GM23248 (cell line): ENCODE measurements at regions not wholly inside any gene's neighbourhood (a gene's known extent, or its start where the extent isn't known, plus 50 kb on each side); places are given as distances from the start of the nearest gene placed in this dataset.
A peak's percentile ranks its signal among the peaks of the same experiment; 100 is the strongest.
"Not testable (repeated sequence)": the region's sequence is repeated elsewhere in the genome, so short reads cannot be mapped to it uniquely, and the experiment has no call there.

Source experiments
- DNase-seq: peaks from one replicate; pipeline ENCODE4 v3.0.0-alpha.2; 2015
- H2AFZ ChIP-seq: fragments of 200-600 bp; sonication (generic); 2 replicates; pipeline ENCODE4 v1.6.1; 2016; ENCODE audit warnings: antibody characterized with exemption
- H3F3A ChIP-seq: fragments of 200-600 bp; sonication (generic); 2 replicates; pipeline ENCODE4 v1.6.1; 2016; ENCODE audit warnings: mild to moderate bottlenecking, antibody characterized with exemption, mixed run types; ENCODE audit not compliant: insufficient read depth
- H3K27ac ChIP-seq: fragments of 200-600 bp; sonication (generic); 2 replicates; pipeline ENCODE4 v1.5.1; 2016; ENCODE audit warnings: mild to moderate bottlenecking
- H3K27me3 ChIP-seq: fragments of 200-600 bp; sonication (generic); replicated peaks from 2 replicates; pipeline ENCODE4 v1.6.1; 2016; ENCODE audit warnings: mild to moderate bottlenecking; ENCODE audit not compliant: insufficient read depth
- H3K36me3 ChIP-seq: fragments of 200-600 bp; sonication (generic); 2 replicates; pipeline ENCODE4 v1.6.1; 2016; ENCODE audit warnings: low read depth, mild to moderate bottlenecking
- H3K4me1 ChIP-seq: fragments of 200-600 bp; sonication (generic); 2 replicates; pipeline ENCODE4 v1.6.1; 2016; ENCODE audit warnings: mild to moderate bottlenecking; ENCODE audit not compliant: insufficient read depth
- H3K4me2 ChIP-seq: fragments of 200-600 bp; sonication (generic); one replicate; pipeline ENCODE4 v1.6.1; 2016; ENCODE audit warnings: mild to moderate bottlenecking; ENCODE audit not compliant: unreplicated experiment
- H3K4me3 ChIP-seq: fragments of 200-600 bp; sonication (generic); 2 replicates; pipeline ENCODE4 v1.5.1; 2016; ENCODE audit warnings: mild to moderate bottlenecking
- H3K79me2 ChIP-seq: fragments of 200-600 bp; sonication (generic); 2 replicates; pipeline ENCODE4 v1.6.1; 2016; ENCODE audit warnings: mild to moderate bottlenecking; ENCODE audit not compliant: insufficient read depth
- H3K9ac ChIP-seq: fragments of 200-600 bp; sonication (generic); 2 replicates; pipeline ENCODE4 v1.6.1; 2016; ENCODE audit warnings: mild to moderate bottlenecking
- H3K9me2 ChIP-seq: fragments of 200-600 bp; sonication (generic); 2 replicates; pipeline ENCODE4 v1.6.1; 2016; ENCODE audit warnings: mixed run types, mild to moderate bottlenecking, moderate library complexity; ENCODE audit not compliant: insufficient read depth
- H3K9me3 ChIP-seq: fragments of 200-600 bp; sonication (generic); one replicate; pipeline ENCODE4 v1.6.1; 2017; ENCODE audit warnings: low read depth
- H4K20me1 ChIP-seq: fragments of 200-600 bp; sonication (generic); 2 replicates; pipeline ENCODE4 v1.6.0; 2016; ENCODE audit not compliant: insufficient read depth
- EZH2 ChIP-seq: fragments of 200-600 bp; sonication (generic); IDR thresholded peaks from 2 replicates; pipeline ENCODE4 v1.6.1; 2018; ENCODE audit warnings: antibody characterized with exemption, mild to moderate bottlenecking; ENCODE audit not compliant: insufficient read depth, poor library complexity, severe bottlenecking
- EZH2phosphoT487 ChIP-seq: fragments of 200-600 bp; sonication (generic); IDR thresholded peaks from 2 replicates; pipeline ENCODE4 v1.6.1; 2018; ENCODE audit warnings: antibody characterized with exemption, moderate library complexity, mild to moderate bottlenecking, low read depth; ENCODE audit not compliant: insufficient read depth
- WGBS, 2 experiments: methylation state at CpG; one replicate each; pipeline ENCODE4 v1.1.6; 2015 to 2017; ENCODE audit warnings: low lambda C conversion rate in 2 of 2, low coverage in 1 of 2; ENCODE audit errors: missing lambda C conversion rate in 2 of 2; 5-methylcytosine and 5-hydroxymethylcytosine counted together
- in situ Hi-C: fragments of 300-500 bp; cut with MboI; formaldehyde crosslinking; loops from 2 replicates; pipeline ENCODE4 v1.15.0; 2020

- no peaks in the 10 kb centered on the region for H4K20me1 ChIP-seq
- WGBS, 2 experiments, result 29 to 30% methylated on average over 8 of the region's 8 CpGs
- H3K9ac ChIP-seq, result no peak overlapping the region
- no peak for DNase-seq
- no peak overlapping the region for H2AFZ ChIP-seq
- no peak for TF ChIP-seq EZH2phosphoT487
- no peak overlapping the region for H3K4me3 ChIP-seq
- no peaks in the 10 kb centered on the region for H3F3A ChIP-seq
- no peak overlapping the region for H3K27ac ChIP-seq
- no peaks in the 10 kb centered on the region for H3K4me1 ChIP-seq
- no peaks in the 10 kb centered on the region for H3K9me3 ChIP-seq
- no peaks in the 10 kb centered on the region for H3K9me2 ChIP-seq
- in situ Hi-C loops, result no loop called here
- no peaks in the 10 kb centered on the region for H3K36me3 ChIP-seq
- no peak overlapping the region for H3K4me2 ChIP-seq
- no peaks in the 10 kb centered on the region for H3K79me2 ChIP-seq
- peaks cover 21% of the 10 kb centered on the region; the same call in 1 of the 2 replicates for H3K27me3 ChIP-seq
Observed at GRCh38 chr14:55913324-55914025, 204.7 kb upstream of the PELI2 start.

GRCh38 chr14:55914771-55915170, 203.4 kb upstream of the PELI2 start:
- H3K4me3 ChIP-seq, result no peak overlapping the region
- H3K4me1 ChIP-seq, result no peaks in the 10 kb centered on the region
- no peaks in the 10 kb centered on the region for H3K9me2 ChIP-seq
- DNase-seq, result peak; percentile 7
- peaks cover 21% of the 10 kb centered on the region; the same call in 1 of the 2 replicates for H3K27me3 ChIP-seq
- H3K27ac ChIP-seq, result no peak overlapping the region
- in situ Hi-C loops, result no loop called here
- no peak overlapping the region for H3K9ac ChIP-seq
- H3F3A ChIP-seq, result no peaks in the 10 kb centered on the region
- no peaks in the 10 kb centered on the region for H3K79me2 ChIP-seq
- no peaks in the 10 kb centered on the region for H4K20me1 ChIP-seq
- no peaks in the 10 kb centered on the region for H3K9me3 ChIP-seq
- TF ChIP-seq EZH2phosphoT487 (no peak), EZH2 (no peak)
- no peak overlapping the region for H2AFZ ChIP-seq
- H3K36me3 ChIP-seq, result no peaks in the 10 kb centered on the region
- no peak overlapping the region for H3K4me2 ChIP-seq

GRCh38 chr14:55915456-55915855, 202.8 kb upstream of the PELI2 start:
- H2AFZ ChIP-seq, result no peak overlapping the region
- no peaks in the 10 kb centered on the region for H3K9me3 ChIP-seq
- H3K4me3 ChIP-seq, result no peak overlapping the region
- no peak overlapping the region for H3K9ac ChIP-seq
- H3K36me3 ChIP-seq, result no peaks in the 10 kb centered on the region
- H3K4me1 ChIP-seq, result no peaks in the 10 kb centered on the region
- H3K4me2 ChIP-seq, result no peak overlapping the region
- no peaks in the 10 kb centered on the region for H3F3A ChIP-seq
- no peaks in the 10 kb centered on the region for H4K20me1 ChIP-seq
- peaks cover 21% of the 10 kb centered on the region; the same call in 1 of the 2 replicates for H3K27me3 ChIP-seq
- H3K27ac ChIP-seq, result no peak overlapping the region
- no peak for DNase-seq
- H3K9me2 ChIP-seq, result no peaks in the 10 kb centered on the region
- WGBS, 2 experiments, result 0% methylated on average over 1 of the region's 1 CpG
- in situ Hi-C loops, result no loop called here
- TF ChIP-seq EZH2 (no peak), EZH2phosphoT487 (no peak)
- H3K79me2 ChIP-seq, result no peaks in the 10 kb centered on the region

- H4K20me1 ChIP-seq, H3K36me3 ChIP-seq, H3K9me3 ChIP-seq, H3F3A ChIP-seq, H3K9me2 ChIP-seq, H3K9ac ChIP-seq, H3K27ac ChIP-seq, H3K4me1 ChIP-seq, H3K27me3 ChIP-seq, H3K4me3 ChIP-seq, in situ Hi-C loops, DNase-seq, H2AFZ ChIP-seq, H3K79me2 ChIP-seq, H3K4me2 ChIP-seq: not testable (repeated sequence)
- WGBS, 2 experiments, result 79 to 84% methylated on average over 13 of the region's 13 CpGs
Observed at GRCh38 chr14:55919800-55920199, 198.4 kb upstream of the PELI2 start.

- Histone ChIP-seq H3K4me2 (no peak overlapping the region), H3K4me3 (no peak overlapping the region), H3K9ac (no peak overlapping the region), H3K79me2 (no peaks in the 10 kb centered on the region), H2AFZ (no peak overlapping the region), H3K27ac (no peak overlapping the region), H3K27me3 (peaks cover 3% of the 10 kb centered on the region; the same call in 1 of the 2 replicates), H3F3A (no peaks in the 10 kb centered on the region), H3K36me3 (no peaks in the 10 kb centered on the region), H3K4me1 (no peaks in the 10 kb centered on the region), H3K9me3 (no peaks in the 10 kb centered on the region), H4K20me1 (no peaks in the 10 kb centered on the region), H3K9me2 (no peaks in the 10 kb centered on the region)
- DNase-seq, result no peak
- TF ChIP-seq EZH2phosphoT487, result no peak
- TF ChIP-seq EZH2, result no peak
- 35 to 42% methylated on average over 1 of the region's 1 CpG for WGBS, 2 experiments
- in situ Hi-C loops, result no loop called here
Observed at GRCh38 chr14:55921511-55921910, 196.7 kb upstream of the PELI2 start.
